Epithelial cell of esophagus (primary cell): ENCODE measurements at regions not wholly inside any gene's neighbourhood (a gene's known extent, or its start where the extent isn't known, plus 50 kb on each side); places are given as distances from the start of the nearest gene placed in this dataset.

Source experiments
- DNase-seq: peaks from one replicate; pipeline ENCODE4 v3.0.0; 2010; ENCODE audit warnings: low read depth
- H3K4me3 ChIP-seq: 2 replicates; pipeline ENCODE4 v1.5.1; 2011; ENCODE audit warnings: mild to moderate bottlenecking, low read length, control low read depth
- TF ChIP-seq, protein P1 (sequence below): IDR thresholded peaks from 2 replicates; pipeline ENCODE4 v1.5.1; 2011; ENCODE audit warnings: low read depth, mild to moderate bottlenecking, low read length, control low read depth, inconsistent platforms; ENCODE audit not compliant: insufficient read depth; ENCODE audit errors: missing control alignments

DNA sequence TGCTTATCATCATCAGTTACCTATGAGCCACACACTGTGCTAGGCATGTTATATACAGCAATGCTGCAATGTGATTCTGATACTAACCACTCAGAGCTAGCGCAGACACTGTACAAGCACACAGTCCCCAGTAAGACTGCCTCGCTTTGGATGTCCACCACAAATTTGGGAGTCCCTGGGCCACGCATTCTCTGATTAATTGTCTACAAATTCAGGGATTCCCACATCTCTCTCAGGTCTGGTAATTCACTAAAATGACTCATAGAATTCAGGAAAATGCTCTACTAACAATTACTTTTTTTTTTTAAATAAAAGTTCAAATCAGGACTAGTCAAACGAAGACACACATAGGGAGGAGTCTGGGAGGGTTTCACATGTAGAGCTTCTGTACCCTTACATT lies 652.1 kb upstream of the AADAT start:
- DNase-seq = peak; percentile 48
- H3K4me3 ChIP-seq = no peak overlapping the region
- TF ChIP-seq, protein P1, sequence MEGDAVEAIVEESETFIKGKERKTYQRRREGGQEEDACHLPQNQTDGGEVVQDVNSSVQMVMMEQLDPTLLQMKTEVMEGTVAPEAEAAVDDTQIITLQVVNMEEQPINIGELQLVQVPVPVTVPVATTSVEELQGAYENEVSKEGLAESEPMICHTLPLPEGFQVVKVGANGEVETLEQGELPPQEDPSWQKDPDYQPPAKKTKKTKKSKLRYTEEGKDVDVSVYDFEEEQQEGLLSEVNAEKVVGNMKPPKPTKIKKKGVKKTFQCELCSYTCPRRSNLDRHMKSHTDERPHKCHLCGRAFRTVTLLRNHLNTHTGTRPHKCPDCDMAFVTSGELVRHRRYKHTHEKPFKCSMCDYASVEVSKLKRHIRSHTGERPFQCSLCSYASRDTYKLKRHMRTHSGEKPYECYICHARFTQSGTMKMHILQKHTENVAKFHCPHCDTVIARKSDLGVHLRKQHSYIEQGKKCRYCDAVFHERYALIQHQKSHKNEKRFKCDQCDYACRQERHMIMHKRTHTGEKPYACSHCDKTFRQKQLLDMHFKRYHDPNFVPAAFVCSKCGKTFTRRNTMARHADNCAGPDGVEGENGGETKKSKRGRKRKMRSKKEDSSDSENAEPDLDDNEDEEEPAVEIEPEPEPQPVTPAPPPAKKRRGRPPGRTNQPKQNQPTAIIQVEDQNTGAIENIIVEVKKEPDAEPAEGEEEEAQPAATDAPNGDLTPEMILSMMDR = no peak

DNA sequence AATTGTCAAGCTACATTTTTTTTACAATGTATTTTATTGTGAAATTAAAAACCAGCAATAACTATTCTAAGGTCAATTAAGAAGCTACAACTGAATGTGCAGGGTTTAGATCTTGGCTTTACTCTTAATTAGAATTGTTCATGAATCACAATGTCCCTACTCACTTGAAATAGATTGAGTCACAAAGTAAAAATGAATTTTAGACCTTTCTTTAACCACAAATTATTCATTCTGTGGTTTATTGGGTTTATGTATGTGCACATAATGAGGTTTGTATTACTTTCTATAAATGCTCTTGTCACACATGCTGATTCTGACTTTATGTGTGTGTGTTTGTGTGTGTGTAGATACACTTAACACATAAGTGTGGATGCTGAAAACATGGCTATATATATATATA lies 647.0 kb upstream of the AADAT start:
- no peak overlapping the region for H3K4me3 ChIP-seq
- DNase-seq = peak; percentile 26
- TF ChIP-seq, protein P1 = no peak

DNA sequence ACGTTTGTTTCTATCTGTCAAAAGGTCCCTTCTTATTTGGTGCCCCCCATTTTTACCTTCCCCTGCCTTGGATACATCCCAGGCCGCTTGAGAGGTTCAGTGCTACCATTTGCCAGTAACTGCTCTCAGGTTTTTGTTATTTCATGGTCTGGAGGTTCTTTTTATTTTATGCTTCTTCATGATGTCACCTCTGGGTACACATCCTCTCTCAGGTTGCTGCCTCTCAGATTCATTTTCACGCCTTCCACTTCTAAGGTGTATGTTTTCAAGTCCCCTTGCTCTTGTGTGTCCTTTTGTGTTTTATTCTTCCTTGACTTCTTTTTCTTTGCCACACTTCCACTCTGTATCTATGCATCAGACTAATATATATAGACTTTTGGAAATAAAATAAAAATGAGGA lies 640.1 kb upstream of the AADAT start:
- TF ChIP-seq, protein P1 = no peak
- H3K4me3 ChIP-seq = no peak overlapping the region
- DNase-seq = no peak

DNA sequence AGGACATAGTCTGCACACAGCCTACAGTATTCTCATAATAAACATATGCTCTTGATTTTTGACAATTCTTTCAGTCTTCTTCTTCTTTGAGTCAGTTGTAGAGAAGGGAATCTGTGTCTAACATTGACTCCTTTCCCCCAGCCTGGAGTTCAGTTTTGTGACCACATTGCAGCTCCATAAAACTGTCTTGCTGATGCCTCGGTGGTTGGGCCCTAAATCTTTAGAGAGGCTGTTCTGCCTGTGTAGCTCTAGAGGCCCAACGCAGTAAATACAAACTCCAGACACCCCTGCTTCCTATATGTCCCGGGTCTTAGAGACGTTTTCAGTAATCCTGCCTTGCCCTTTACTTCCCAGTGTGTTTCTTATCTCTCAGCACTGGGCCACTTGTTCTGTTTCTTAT lies 639.5 kb upstream of the AADAT start:
- TF ChIP-seq, protein P1 = no peak

DNA sequence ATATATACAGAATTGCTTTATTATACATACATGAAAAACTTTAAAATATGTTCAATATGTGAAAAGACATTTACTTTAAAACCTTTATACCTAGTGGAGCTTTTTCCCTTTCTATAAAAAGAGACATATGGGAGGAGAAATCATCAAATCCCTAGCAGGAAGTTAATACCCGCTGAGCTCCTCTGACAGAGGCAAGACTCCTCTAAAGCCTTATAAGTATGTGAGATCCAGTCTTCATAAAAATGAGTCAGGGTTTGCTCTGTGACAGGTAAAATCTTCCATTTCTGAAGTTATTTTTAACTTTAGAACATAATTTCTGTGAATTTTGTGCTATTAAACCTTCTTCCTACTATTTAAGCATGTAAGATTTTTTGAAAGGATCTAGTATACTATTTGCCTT lies 634.4 kb upstream of the AADAT start:
- no peak overlapping the region for H3K4me3 ChIP-seq
- no peak for DNase-seq
- TF ChIP-seq, protein P1 = no peak

More for the DNA sequence above, 639.5 kb upstream of the AADAT start:
- DNase-seq = no peak
- H3K4me3 ChIP-seq = no peak overlapping the region

DNA sequence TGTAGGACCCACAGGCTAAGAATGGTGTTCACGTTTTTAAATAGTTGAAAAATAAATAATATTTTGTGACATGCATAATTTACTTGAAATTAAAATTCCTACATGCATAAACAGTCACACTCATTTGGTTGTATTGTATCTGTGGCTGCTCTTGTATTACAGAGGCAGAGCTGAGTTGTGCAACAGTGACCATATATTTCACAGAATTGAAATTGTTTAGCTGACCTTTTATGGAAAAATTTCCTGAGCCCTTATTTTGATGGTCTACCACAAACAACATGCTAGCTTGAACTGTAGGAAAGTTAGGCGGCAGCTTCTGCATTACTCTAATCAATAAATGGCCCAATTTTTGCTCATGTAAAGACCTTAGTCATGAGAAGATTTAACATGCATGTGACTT lies 633.4 kb upstream of the AADAT start:
- TF ChIP-seq, protein P1 = no peak
- no peak overlapping the region for H3K4me3 ChIP-seq
- no peak for DNase-seq

DNA sequence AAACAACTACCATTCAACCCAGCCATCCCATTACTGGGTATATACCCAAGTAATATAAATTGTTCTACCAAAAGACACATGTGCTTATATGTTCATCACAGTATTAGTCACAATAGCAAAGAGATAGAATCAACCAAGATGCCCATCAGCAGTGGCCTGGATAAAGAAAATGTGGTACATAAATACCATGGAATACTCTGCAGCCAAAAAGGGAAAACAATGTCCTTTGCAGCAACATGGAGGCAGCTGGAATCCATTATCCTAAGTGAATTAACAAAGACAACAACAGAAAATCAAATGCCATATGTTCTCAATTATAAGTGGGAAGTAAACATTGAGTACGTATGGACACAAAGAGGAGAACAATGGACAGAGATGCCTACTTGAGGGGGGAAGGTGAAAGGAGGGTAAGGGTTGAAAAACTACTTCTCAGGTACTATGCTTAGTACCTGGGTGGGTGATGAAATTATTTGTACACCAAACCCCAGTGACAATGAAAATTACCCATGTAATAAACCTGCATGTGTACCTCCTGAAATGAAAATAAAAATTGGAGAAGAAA lies 632.1 kb upstream of the AADAT start:
- H3K4me3 ChIP-seq = no peak overlapping the region
- TF ChIP-seq, protein P1 = no peak
- DNase-seq = no peak
